Right lobe of liver (tissue), 4 donors: ENCODE measurements at regions not wholly inside any gene's neighbourhood (a gene's known extent, or its start where the extent isn't known, plus 50 kb on each side); places are given as distances from the start of the nearest gene placed in this dataset.

ENCODE experiments used
- POLR2A ChIP-seq: fragments of 450-650 bp; IDR thresholded peaks from one replicate; pipeline ENCODE4 v1.6.1; 2017; ENCODE audit warnings: antibody characterized with exemption, mild to moderate bottlenecking
- TF ChIP-seq, protein P1 (sequence below), 4 donors: fragments of 200-600 bp in 3 of 4; fragments of 450-650 bp in 1 of 4; IDR thresholded peaks; one replicate each; pipeline versions ENCODE4 v1.5.1 to v1.8.0; 2016 to 2022; ENCODE audit warnings: antibody characterized with exemption in 4 of 4, mild to moderate bottlenecking in 2 of 4
- donor health status: DM: no; HTN: no; CAD: no.
- donor health status: DM: no; HTN: no; CAD: no.
- donor health status: DM: no; HTN: yes; CAD: no.

GRCh38 chr18:24987303-24988252 is 364.4 kb downstream of the ZNF521 start:
- TF ChIP-seq, protein P1, sequence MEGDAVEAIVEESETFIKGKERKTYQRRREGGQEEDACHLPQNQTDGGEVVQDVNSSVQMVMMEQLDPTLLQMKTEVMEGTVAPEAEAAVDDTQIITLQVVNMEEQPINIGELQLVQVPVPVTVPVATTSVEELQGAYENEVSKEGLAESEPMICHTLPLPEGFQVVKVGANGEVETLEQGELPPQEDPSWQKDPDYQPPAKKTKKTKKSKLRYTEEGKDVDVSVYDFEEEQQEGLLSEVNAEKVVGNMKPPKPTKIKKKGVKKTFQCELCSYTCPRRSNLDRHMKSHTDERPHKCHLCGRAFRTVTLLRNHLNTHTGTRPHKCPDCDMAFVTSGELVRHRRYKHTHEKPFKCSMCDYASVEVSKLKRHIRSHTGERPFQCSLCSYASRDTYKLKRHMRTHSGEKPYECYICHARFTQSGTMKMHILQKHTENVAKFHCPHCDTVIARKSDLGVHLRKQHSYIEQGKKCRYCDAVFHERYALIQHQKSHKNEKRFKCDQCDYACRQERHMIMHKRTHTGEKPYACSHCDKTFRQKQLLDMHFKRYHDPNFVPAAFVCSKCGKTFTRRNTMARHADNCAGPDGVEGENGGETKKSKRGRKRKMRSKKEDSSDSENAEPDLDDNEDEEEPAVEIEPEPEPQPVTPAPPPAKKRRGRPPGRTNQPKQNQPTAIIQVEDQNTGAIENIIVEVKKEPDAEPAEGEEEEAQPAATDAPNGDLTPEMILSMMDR (IDR thresholded peaks at IDR 0.05): no peak
- no peak for TF ChIP-seq POLR2A
